ENCODE measurements at regions not wholly inside any gene's neighbourhood (a gene's known extent, or its start where the extent isn't known, plus 50 kb on each side); places are given as distances from the start of the nearest gene placed in this dataset.

GRCh38 chr2:114056294-114057143 is 166.6 kb downstream of the ACTR3 start:
- TF ChIP-seq, protein P1, sequence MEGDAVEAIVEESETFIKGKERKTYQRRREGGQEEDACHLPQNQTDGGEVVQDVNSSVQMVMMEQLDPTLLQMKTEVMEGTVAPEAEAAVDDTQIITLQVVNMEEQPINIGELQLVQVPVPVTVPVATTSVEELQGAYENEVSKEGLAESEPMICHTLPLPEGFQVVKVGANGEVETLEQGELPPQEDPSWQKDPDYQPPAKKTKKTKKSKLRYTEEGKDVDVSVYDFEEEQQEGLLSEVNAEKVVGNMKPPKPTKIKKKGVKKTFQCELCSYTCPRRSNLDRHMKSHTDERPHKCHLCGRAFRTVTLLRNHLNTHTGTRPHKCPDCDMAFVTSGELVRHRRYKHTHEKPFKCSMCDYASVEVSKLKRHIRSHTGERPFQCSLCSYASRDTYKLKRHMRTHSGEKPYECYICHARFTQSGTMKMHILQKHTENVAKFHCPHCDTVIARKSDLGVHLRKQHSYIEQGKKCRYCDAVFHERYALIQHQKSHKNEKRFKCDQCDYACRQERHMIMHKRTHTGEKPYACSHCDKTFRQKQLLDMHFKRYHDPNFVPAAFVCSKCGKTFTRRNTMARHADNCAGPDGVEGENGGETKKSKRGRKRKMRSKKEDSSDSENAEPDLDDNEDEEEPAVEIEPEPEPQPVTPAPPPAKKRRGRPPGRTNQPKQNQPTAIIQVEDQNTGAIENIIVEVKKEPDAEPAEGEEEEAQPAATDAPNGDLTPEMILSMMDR (IDR thresholded peaks at IDR 0.05), result no peak
- intact Hi-C loops (cut with DNase I), result no loop called here
- Histone ChIP-seq H3K9me3 (no peaks in the 10 kb centered on the region), H3K4me1 (no peaks in the 10 kb centered on the region), H3K4me3 (no peak overlapping the region), H3K36me3 (no peaks in the 10 kb centered on the region), H3K27me3 (no peaks in the 10 kb centered on the region), H3K27ac (no peak overlapping the region)
- ATAC-seq (no peak), DNase-seq (no peak)

- Histone ChIP-seq H3K27ac (no peak overlapping the region), H3K36me3 (no peaks in the 10 kb centered on the region), H3K4me3 (no peak overlapping the region), H3K4me1 (no peaks in the 10 kb centered on the region), H3K9me3 (no peaks in the 10 kb centered on the region), H3K27me3 (no peaks in the 10 kb centered on the region)
- DNase-seq, result no peak
- no peak for ATAC-seq
- TF ChIP-seq, protein P1 (IDR thresholded peaks at IDR 0.05), result no peak
- intact Hi-C loops (cut with DNase I), result no loop called here
These were observed 167.7 kb downstream of the ACTR3 start for GRCh38 chr2:114057638-114058037.

GRCh38 chr2:114061566-114062098 is 171.7 kb downstream of the ACTR3 start:
- DNase-seq, result no peak
- TF ChIP-seq, protein P1 (IDR thresholded peaks at IDR 0.05), result no peak
- no peaks in the 10 kb centered on the region for H3K27me3 ChIP-seq
- intact Hi-C loops (cut with DNase I), result no loop called here
- ATAC-seq, result peak; percentile 28
- H3K4me3 ChIP-seq, result no peak overlapping the region
- H3K36me3 ChIP-seq, result no peaks in the 10 kb centered on the region
- no peak overlapping the region for H3K27ac ChIP-seq
- no peaks in the 10 kb centered on the region for H3K4me1 ChIP-seq
- no peaks in the 10 kb centered on the region for H3K9me3 ChIP-seq

GRCh38 chr2:114063346-114063745 is 173.5 kb downstream of the ACTR3 start:
- Histone ChIP-seq H3K4me3 (no peak overlapping the region), H3K4me1 (no peaks in the 10 kb centered on the region), H3K9me3 (no peaks in the 10 kb centered on the region), H3K27me3 (no peaks in the 10 kb centered on the region), H3K36me3 (no peaks in the 10 kb centered on the region), H3K27ac (no peak overlapping the region)
- DNase-seq (no peak), ATAC-seq (no peak)
- TF ChIP-seq, protein P1 (IDR thresholded peaks at IDR 0.05), result no peak
- intact Hi-C loops (cut with DNase I), result no loop called here

GRCh38 chr2:114065731-114066130 is 175.8 kb downstream of the ACTR3 start:
- intact Hi-C loops (cut with DNase I), result no loop called here
- no peak overlapping the region for H3K4me3 ChIP-seq
- DNase-seq, result no peak

More at GRCh38 chr2:114065731-114066130, 175.8 kb downstream of the ACTR3 start:
- Histone ChIP-seq H3K9me3 (no peaks in the 10 kb centered on the region), H3K27me3 (no peaks in the 10 kb centered on the region), H3K4me1 (no peaks in the 10 kb centered on the region), H3K27ac (no peak overlapping the region), H3K36me3 (no peaks in the 10 kb centered on the region)
- TF ChIP-seq, protein P1 (IDR thresholded peaks at IDR 0.05), result no peak
- ATAC-seq, result no peak
